NCI-H2196 treated with DMSO at 0.1 percent for 48 hours (cell line): ENCODE measurements at regions not wholly inside any gene's neighbourhood (a gene's known extent, or its start where the extent isn't known, plus 50 kb on each side); places are given as distances from the start of the nearest gene placed in this dataset.
"Not testable (repeated sequence)": the region's sequence is repeated elsewhere in the genome, so short reads cannot be mapped to it uniquely, and the experiment has no call there.

Experiments
- DNase-seq: peaks from one replicate; lab custom pipeline; 2025; ENCODE audit not compliant: unreplicated experiment; lab: John Stamatoyannopoulos, UW

- no peak for DNase-seq
Measured at GRCh38 chr2:191476901-191477300, 201.0 kb upstream of the NABP1 start.

- DNase-seq = no peak
Measured at GRCh38 chr2:191478799-191479679, 198.9 kb upstream of the NABP1 start.

- DNase-seq = no peak
Measured at GRCh38 chr2:191479680-191480023, 198.3 kb upstream of the NABP1 start.

- DNase-seq = no peak
Measured at GRCh38 chr2:191481305-191482070, 196.4 kb upstream of the NABP1 start.

- DNase-seq = no peak
Measured at GRCh38 chr2:191483117-191483516, 194.8 kb upstream of the NABP1 start.

GRCh38 chr2:191486584-191487320, 191.2 kb upstream of the NABP1 start:
- no peak for DNase-seq

GRCh38 chr2:191488135-191488534, 189.8 kb upstream of the NABP1 start:
- no peak for DNase-seq

- no peak for DNase-seq
Measured at GRCh38 chr2:191489177-191489576, 188.8 kb upstream of the NABP1 start.

GRCh38 chr2:191496838-191497237, 181.1 kb upstream of the NABP1 start:
- DNase-seq = no peak

- no peak for DNase-seq
Measured at GRCh38 chr2:191497822-191498221, 180.1 kb upstream of the NABP1 start.

GRCh38 chr2:191499050-191499449, 178.9 kb upstream of the NABP1 start:
- DNase-seq = no peak

- DNase-seq = no peak
Measured at GRCh38 chr2:191499874-191500565, 177.9 kb upstream of the NABP1 start.

- DNase-seq = no peak
Measured at GRCh38 chr2:191500566-191500883, 177.4 kb upstream of the NABP1 start.

GRCh38 chr2:191500884-191501560, 176.9 kb upstream of the NABP1 start:
- no peak for DNase-seq

- DNase-seq = no peak
Measured at GRCh38 chr2:191501561-191502168, 176.3 kb upstream of the NABP1 start.

- DNase-seq = no peak
Measured at GRCh38 chr2:191506515-191506914, 171.4 kb upstream of the NABP1 start.

GRCh38 chr2:191507252-191507853, 170.6 kb upstream of the NABP1 start:
- not testable (repeated sequence) for DNase-seq

GRCh38 chr2:191508738-191509137, 169.2 kb upstream of the NABP1 start:
- no peak for DNase-seq

- no peak for DNase-seq
Measured at GRCh38 chr2:191512216-191512835, 165.6 kb upstream of the NABP1 start.
